GM23338 (cell line): ENCODE measurements at regions not wholly inside any gene's neighbourhood (a gene's known extent, or its start where the extent isn't known, plus 50 kb on each side); places are given as distances from the start of the nearest gene placed in this dataset.

Experiments
- ATAC-seq: fragments of 200-7000 bp; cut with Tn5 transposase; 3 replicates; pipeline ENCODE4 v1.9.1; 2020
- DNase-seq: peaks from one replicate; pipeline ENCODE4 v3.0.0-alpha.2; 2015; ENCODE audit warnings: low spot score
- H2AFZ ChIP-seq: fragments of 200-600 bp; sonication (generic); 2 replicates; pipeline ENCODE4 v1.8.0; 2016; ENCODE audit warnings: antibody characterized with exemption, mild to moderate bottlenecking, moderate library complexity
- H3F3A ChIP-seq: fragments of 200-600 bp; sonication (generic); replicated peaks from 2 replicates; pipeline ENCODE4 v1.8.0; 2017; ENCODE audit warnings: antibody characterized with exemption, mixed run types, low read depth
- H3K27ac ChIP-seq: fragments of 200-600 bp; sonication (generic); 2 replicates; pipeline ENCODE4 v1.6.1; 2016; ENCODE audit warnings: low read depth
- H3K27me3 ChIP-seq: fragments of 200-600 bp; sonication (generic); 2 replicates; pipeline ENCODE4 v1.8.0; 2016; ENCODE audit warnings: mild to moderate bottlenecking, mixed run types, moderate library complexity; ENCODE audit not compliant: insufficient read depth
- H3K36me3 ChIP-seq: fragments of 200-600 bp; sonication (generic); 2 replicates; pipeline ENCODE4 v1.8.0; 2016; ENCODE audit warnings: mild to moderate bottlenecking; ENCODE audit not compliant: insufficient read depth
- H3K4me1 ChIP-seq: fragments of 200-600 bp; sonication (generic); 2 replicates; pipeline ENCODE4 v1.8.0; 2016; ENCODE audit warnings: mild to moderate bottlenecking, moderate library complexity; ENCODE audit not compliant: insufficient read depth
- H3K4me2 ChIP-seq: fragments of 200-600 bp; sonication (generic); 2 replicates; pipeline ENCODE4 v1.7.1; 2017; ENCODE audit warnings: mixed run types
- H3K4me3 ChIP-seq: fragments of 200-600 bp; sonication (generic); 2 replicates; pipeline ENCODE4 v1.6.1; 2016; ENCODE audit warnings: mixed run types
- H3K79me2 ChIP-seq: fragments of 200-600 bp; sonication (generic); replicated peaks from 2 replicates; pipeline ENCODE4 v1.8.0; 2017; ENCODE audit warnings: mild to moderate bottlenecking; ENCODE audit not compliant: insufficient read depth
- H3K9me2 ChIP-seq: fragments of 200-600 bp; sonication (generic); 2 replicates; pipeline ENCODE4 v1.8.0; 2017; ENCODE audit not compliant: insufficient read depth
- H4K20me1 ChIP-seq: fragments of 200-600 bp; sonication (generic); replicated peaks from 2 replicates; pipeline ENCODE4 v1.8.0; 2017; ENCODE audit warnings: mild to moderate bottlenecking; ENCODE audit not compliant: insufficient read depth
- H3K27ac Mint-ChIP-seq: 2 replicates; pipeline ENCODE4 v1.8.0; 2020; ENCODE audit warnings: inconsistent platforms, mild to moderate bottlenecking, moderate library complexity, mixed read lengths
- H3K27me3 Mint-ChIP-seq: 3 replicates; pipeline ENCODE4 v1.8.0; 2022; ENCODE audit warnings: low read depth, mild to moderate bottlenecking, moderate library complexity, mixed read lengths, inconsistent platforms; ENCODE audit not compliant: insufficient read depth, poor library complexity
- H3K36me3 Mint-ChIP-seq: 3 replicates; pipeline ENCODE4 v1.8.0; 2021; ENCODE audit warnings: low read depth, mild to moderate bottlenecking, inconsistent platforms, moderate library complexity, mixed read lengths
- H3K4me1 Mint-ChIP-seq: 3 replicates; pipeline ENCODE4 v1.8.0; 2020; ENCODE audit warnings: mild to moderate bottlenecking, inconsistent platforms, mixed read lengths
- H3K4me3 Mint-ChIP-seq: 3 replicates; pipeline ENCODE4 v1.8.0; 2021; ENCODE audit warnings: moderate library complexity, mild to moderate bottlenecking, inconsistent platforms, mixed read lengths
- H3K9me3 Mint-ChIP-seq: 3 replicates; pipeline ENCODE4 v1.8.0; 2020; ENCODE audit warnings: moderate library complexity, mild to moderate bottlenecking, inconsistent platforms, mixed read lengths
- CTCF ChIP-seq, 2 experiments: fragments of 200-600 bp in 1 of 2; sonication (generic) in 1 of 2; conservative IDR thresholded peaks; 2 replicates each; pipeline versions ENCODE4 v1.5.1 to v1.6.1; 2016 to 2017; ENCODE audit warnings: antibody characterized with exemption in 2 of 2, low read depth in 2 of 2, mild to moderate bottlenecking in 2 of 2, moderate library complexity in 1 of 2
- EZH2 ChIP-seq: fragments of 200-600 bp; sonication (generic); IDR thresholded peaks from one replicate; pipeline ENCODE4 v1.8.0; 2017; ENCODE audit warnings: antibody characterized with exemption, mild to moderate bottlenecking, low read depth; ENCODE audit not compliant: unreplicated experiment
- NANOG ChIP-seq: IDR thresholded peaks from 2 replicates; pipeline ENCODE4 v1.6.1; 2016; ENCODE audit warnings: antibody characterized with exemption, borderline replicate concordance
- STAT1 ChIP-seq: IDR thresholded peaks from one replicate; pipeline ENCODE4 v1.6.1; 2016; ENCODE audit warnings: antibody characterized with exemption; ENCODE audit not compliant: unreplicated experiment
- ZNF462 ChIP-seq: fragments of 250-450 bp; sonication (Bioruptor Pico); IDR thresholded peaks from 2 replicates; pipeline ENCODE4 v1.5.0; 2020; ENCODE audit warnings: mild to moderate bottlenecking, moderate library complexity

- no peak for TF ChIP-seq CTCF (conservative IDR thresholded peaks at IDR 0.05; ENCODE audit: low read depth in 2 of 2)
Observed at GRCh38 chr18:71505526-71505925, 1038.6 kb downstream of the CBLN2 start (continued).

- no peak overlapping the region for H3K27ac ChIP-seq
- H3K79me2 ChIP-seq, result no peaks in the 10 kb centered on the region
- no peaks in the 10 kb centered on the region for H4K20me1 ChIP-seq
- no peaks in the 10 kb centered on the region for H3F3A ChIP-seq
- no peak overlapping the region for H3K4me3 ChIP-seq
- H3K4me2 ChIP-seq, result no peak overlapping the region
- no peak overlapping the region for H2AFZ ChIP-seq
- Mint-ChIP-seq H3K4me3 (no peak overlapping the region), H3K4me1 (no peaks in the 10 kb centered on the region), H3K36me3 (peaks cover 29% of the 10 kb centered on the region), H3K27ac (no peak overlapping the region), H3K27me3 (no peaks in the 10 kb centered on the region), H3K9me3 (peaks cover 84% of the 10 kb centered on the region)
- no peak for DNase-seq
- no peak for TF ChIP-seq STAT1
- TF ChIP-seq ZNF462, result no peak
- TF ChIP-seq NANOG, result no peak
- TF ChIP-seq EZH2, result no peak
- H3K36me3 ChIP-seq, result peaks cover 7% of the 10 kb centered on the region
- ATAC-seq, result no peak
- H3K4me1 ChIP-seq, result no peaks in the 10 kb centered on the region
- no peaks in the 10 kb centered on the region for H3K9me2 ChIP-seq
- H3K27me3 ChIP-seq, result no peaks in the 10 kb centered on the region
Observed at GRCh38 chr18:71503222-71503621, 1040.9 kb downstream of the CBLN2 start.
